Amniotic stem cell (primary cell): ENCODE measurements at regions not wholly inside any gene's neighbourhood (a gene's known extent, or its start where the extent isn't known, plus 50 kb on each side); places are given as distances from the start of the nearest gene placed in this dataset.

Experiments
- DNase-seq: peaks from one replicate; lab custom pipeline; 2025; lab: John Stamatoyannopoulos, UW

GRCh38 chr15:68525815-68526214 is 53.0 kb upstream of the CORO2B start:
- DNase-seq: no peak

GRCh38 chr15:68526269-68526668 is 52.5 kb upstream of the CORO2B start:
- peak; percentile 52 for DNase-seq

- DNase-seq: no peak
Observed at GRCh38 chr15:68526784-68527183, 52.0 kb upstream of the CORO2B start.

GRCh38 chr15:68528626-68529290 is 50.0 kb upstream of the CORO2B start:
- no peak for DNase-seq
